ENCODE measurements at regions not wholly inside any gene's neighbourhood (a gene's known extent, or its start where the extent isn't known, plus 50 kb on each side); places are given as distances from the start of the nearest gene placed in this dataset.

DNA sequence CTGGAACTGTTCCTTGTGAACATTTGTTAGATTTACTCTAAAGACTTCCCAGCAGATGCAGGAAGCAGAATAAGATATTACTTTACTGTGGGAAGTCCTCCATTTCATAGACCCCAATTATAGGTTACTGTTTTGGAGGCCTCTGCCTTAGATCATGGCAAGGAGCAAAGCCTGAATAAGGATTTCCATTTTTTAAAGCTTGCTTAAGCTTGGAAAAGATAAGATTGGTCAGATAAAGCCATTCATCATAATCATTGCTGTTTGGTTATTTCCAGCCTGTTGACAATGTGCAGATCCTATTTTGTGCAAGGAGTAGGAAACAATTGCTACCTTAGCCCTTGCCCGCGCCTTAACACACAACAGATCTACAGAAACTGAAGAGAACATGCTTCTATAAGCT lies 129.5 kb upstream of the ITGA1 start:
- no peak overlapping the region for H3K4me3 ChIP-seq
- intact Hi-C loops (cut with DNase I; ENCODE audit: low total_unique reads): loop anchor here (5.0 kb wide), 1 partner anchor 1701 kb away; no protein-coding TSS in a partner anchor
- H3K9me3 ChIP-seq: no peaks in the 10 kb centered on the region
- no peak for DNase-seq
- no peak overlapping the region for H3K27ac ChIP-seq
- H3K4me1 ChIP-seq: peaks cover 0 to 7% (median 2%) of the 10 kb centered on the region in 4 donors
- H3K36me3 ChIP-seq: no peaks in the 10 kb centered on the region
- WGBS, 5 donors: 68 to 91% (median 78%) methylated on average over 2 of the region's 2 CpGs
- no peaks in the 10 kb centered on the region for H3K27me3 ChIP-seq
- TF ChIP-seq, protein P1, sequence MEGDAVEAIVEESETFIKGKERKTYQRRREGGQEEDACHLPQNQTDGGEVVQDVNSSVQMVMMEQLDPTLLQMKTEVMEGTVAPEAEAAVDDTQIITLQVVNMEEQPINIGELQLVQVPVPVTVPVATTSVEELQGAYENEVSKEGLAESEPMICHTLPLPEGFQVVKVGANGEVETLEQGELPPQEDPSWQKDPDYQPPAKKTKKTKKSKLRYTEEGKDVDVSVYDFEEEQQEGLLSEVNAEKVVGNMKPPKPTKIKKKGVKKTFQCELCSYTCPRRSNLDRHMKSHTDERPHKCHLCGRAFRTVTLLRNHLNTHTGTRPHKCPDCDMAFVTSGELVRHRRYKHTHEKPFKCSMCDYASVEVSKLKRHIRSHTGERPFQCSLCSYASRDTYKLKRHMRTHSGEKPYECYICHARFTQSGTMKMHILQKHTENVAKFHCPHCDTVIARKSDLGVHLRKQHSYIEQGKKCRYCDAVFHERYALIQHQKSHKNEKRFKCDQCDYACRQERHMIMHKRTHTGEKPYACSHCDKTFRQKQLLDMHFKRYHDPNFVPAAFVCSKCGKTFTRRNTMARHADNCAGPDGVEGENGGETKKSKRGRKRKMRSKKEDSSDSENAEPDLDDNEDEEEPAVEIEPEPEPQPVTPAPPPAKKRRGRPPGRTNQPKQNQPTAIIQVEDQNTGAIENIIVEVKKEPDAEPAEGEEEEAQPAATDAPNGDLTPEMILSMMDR (IDR thresholded peaks at IDR 0.05): no peak
- no peak for TF ChIP-seq POLR2AphosphoS5 (IDR thresholded peaks at IDR 0.05)
- TF ChIP-seq POLR2A (IDR thresholded peaks at IDR 0.05): no peak
- TF ChIP-seq EP300 (IDR thresholded peaks at IDR 0.05): no peak

DNA sequence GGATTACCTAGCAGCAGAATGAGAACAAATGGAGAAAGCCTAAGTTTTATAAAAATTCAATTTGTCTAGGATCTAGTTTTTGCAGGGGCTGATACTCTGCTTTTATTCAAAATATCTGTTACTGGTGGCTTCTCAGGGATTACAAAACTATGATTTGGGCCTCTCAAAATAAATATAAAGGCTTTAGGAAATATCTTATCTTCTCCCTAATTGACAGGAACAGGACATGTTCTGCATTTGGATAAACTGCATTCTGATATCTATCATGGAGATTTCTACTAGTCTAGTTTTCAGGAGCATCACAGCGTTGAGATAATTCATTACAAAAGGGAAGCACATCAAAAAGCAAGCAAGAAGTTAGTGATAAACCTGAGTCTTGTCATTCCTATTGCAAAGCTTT lies 127.1 kb upstream of the ITGA1 start:
- Histone ChIP-seq H3K9me3 (no peaks in the 10 kb centered on the region), H3K36me3 (no peaks in the 10 kb centered on the region), H3K27ac (no peak overlapping the region), H3K27me3 (no peaks in the 10 kb centered on the region), H3K4me1 (peaks cover 0 to 10% (median 2%) of the 10 kb centered on the region in 4 donors), H3K4me3 (no peak overlapping the region)
- TF ChIP-seq, protein P1 (IDR thresholded peaks at IDR 0.05): no peak
- no peak for TF ChIP-seq POLR2A (IDR thresholded peaks at IDR 0.05)
- TF ChIP-seq EP300 (IDR thresholded peaks at IDR 0.05): no peak
- no peak for TF ChIP-seq POLR2AphosphoS5 (IDR thresholded peaks at IDR 0.05)
- intact Hi-C loops (cut with DNase I; ENCODE audit: low total_unique reads): no loop called here
- 84 to 100% (median 92%) methylated on average over 1 of the region's 1 CpG for WGBS, 5 donors
- DNase-seq: no peak

DNA sequence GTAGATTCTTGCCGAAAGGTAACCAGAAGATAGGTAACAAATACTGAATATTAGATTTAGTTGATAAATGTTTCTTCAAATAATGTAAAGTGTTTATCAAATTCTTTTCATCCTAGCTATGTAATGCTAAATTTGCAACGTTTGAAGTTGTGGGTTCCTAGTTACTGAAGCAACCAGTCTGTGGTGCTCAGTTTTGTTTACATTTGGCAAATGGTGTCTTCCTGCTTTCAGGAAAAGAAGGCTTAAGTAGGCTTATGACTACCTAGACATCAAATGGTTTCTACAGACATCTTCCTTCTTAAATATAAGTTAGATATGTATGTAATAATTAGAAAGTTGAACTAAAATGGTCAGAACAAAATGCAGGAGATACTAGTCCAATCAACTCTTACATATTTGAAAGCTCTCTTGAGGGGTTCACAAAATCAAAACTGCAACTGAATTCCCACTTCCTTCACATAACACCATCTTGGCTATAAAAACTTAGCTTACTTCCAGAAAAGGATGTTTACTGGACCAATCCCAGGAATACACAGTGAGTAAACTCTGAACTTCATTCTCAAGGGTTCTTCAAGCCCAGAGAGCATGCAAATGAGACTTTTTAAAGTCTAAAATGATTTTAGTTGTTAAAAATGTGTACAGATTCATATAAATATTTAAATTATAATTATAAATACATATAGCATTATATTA lies 125.7 kb upstream of the ITGA1 start:
- peak in 1 of 2 donors; percentile 42 for DNase-seq
- Histone ChIP-seq H3K27me3 (no peaks in the 10 kb centered on the region), H3K4me1 (peaks cover 0 to 6% (median 2%) of the 10 kb centered on the region in 4 donors), H3K4me3 (no peak overlapping the region), H3K27ac (no peak overlapping the region), H3K36me3 (no peaks in the 10 kb centered on the region), H3K9me3 (no peaks in the 10 kb centered on the region)
- intact Hi-C loops (cut with DNase I; ENCODE audit: low total_unique reads): no loop called here
- 45 to 53% (median 50%) methylated on average over 2 of the region's 2 CpGs for WGBS, 5 donors
- TF ChIP-seq EP300 (IDR thresholded peaks at IDR 0.05) (no peak), POLR2A (IDR thresholded peaks at IDR 0.05) (no peak), POLR2AphosphoS5 (IDR thresholded peaks at IDR 0.05) (no peak)
- TF ChIP-seq, protein P1 (IDR thresholded peaks at IDR 0.05): no peak

DNA sequence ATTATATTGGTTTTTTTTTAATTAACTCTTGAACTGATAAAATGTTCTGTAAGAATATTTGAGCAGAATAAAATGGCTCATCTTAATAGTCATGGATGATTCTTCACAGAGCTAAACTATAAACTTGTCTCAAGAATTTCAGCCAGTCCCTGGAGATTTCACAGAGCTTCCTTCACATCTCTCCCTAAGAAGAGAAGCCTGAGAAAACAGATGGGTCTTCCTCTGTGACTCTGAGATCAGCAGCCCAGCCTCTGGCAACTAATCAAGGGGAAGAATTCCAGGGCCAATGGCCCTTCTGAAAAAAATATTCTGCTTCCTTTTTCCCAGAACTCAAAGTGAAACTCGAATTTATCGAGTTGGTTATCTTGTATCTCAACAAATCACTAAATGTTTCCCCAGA lies 122.2 kb upstream of the ITGA1 start:
- H3K36me3 ChIP-seq: no peaks in the 10 kb centered on the region
- intact Hi-C loops (cut with DNase I; ENCODE audit: low total_unique reads): no loop called here
- H3K27ac ChIP-seq: no peak overlapping the region
- TF ChIP-seq POLR2A (IDR thresholded peaks at IDR 0.05): no peak
- TF ChIP-seq POLR2AphosphoS5 (IDR thresholded peaks at IDR 0.05): no peak
- no peak for TF ChIP-seq EP300 (IDR thresholded peaks at IDR 0.05)
- TF ChIP-seq, protein P1 (IDR thresholded peaks at IDR 0.05): no peak
- H3K27me3 ChIP-seq: no peaks in the 10 kb centered on the region
- no peak overlapping the region for H3K4me3 ChIP-seq
- peak in 1 of 2 donors; percentile 65 for DNase-seq
- no peaks in the 10 kb centered on the region for H3K9me3 ChIP-seq
- H3K4me1 ChIP-seq: peaks cover 0 to 4% (median 0%) of the 10 kb centered on the region in 4 donors
- 33 to 47% (median 38%) methylated on average over 2 of the region's 2 CpGs for WGBS, 5 donors

Data from stomach (tissue), 8 donors.